ENCODE measurements at regions not wholly inside any gene's neighbourhood (a gene's known extent, or its start where the extent isn't known, plus 50 kb on each side); places are given as distances from the start of the nearest gene placed in this dataset.

DNA sequence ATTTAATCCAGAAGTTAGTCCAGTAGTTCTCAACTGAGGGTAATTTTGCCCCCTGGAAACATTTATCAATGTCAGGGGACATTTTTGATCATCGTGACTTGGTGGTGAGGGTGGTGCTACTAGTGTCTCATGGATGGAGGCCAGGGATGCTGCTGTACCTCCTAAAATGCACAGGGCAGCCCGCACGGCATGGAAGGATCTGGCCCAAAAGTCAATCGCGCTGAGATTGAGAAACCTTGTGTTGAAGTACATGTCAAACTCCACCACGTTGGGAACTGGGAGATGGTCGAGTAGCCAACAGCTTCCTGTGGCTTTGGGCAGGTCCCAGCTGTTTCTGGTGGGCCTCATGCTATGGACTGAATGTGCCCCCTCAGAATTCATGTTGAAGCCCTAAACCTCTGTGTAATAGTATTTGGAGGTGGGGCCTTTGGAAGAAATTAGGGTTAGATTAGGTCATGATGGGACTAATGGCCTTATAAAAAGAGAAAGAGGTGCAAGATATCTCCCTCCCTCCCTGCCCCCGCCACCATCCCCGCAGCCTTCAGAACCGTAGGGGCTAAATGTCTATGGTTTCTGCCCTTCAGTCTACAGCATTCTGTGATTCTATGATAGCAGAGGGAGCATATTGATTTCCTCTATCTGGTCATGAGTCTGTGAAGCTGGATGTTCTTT is 259.7 kb downstream of the MYCN start:
- no peak for TF ChIP-seq RCOR1 (IDR thresholded peaks at IDR 0.05; ENCODE audit: insufficient replicate concordance, low read length)
- TF ChIP-seq, protein P1, sequence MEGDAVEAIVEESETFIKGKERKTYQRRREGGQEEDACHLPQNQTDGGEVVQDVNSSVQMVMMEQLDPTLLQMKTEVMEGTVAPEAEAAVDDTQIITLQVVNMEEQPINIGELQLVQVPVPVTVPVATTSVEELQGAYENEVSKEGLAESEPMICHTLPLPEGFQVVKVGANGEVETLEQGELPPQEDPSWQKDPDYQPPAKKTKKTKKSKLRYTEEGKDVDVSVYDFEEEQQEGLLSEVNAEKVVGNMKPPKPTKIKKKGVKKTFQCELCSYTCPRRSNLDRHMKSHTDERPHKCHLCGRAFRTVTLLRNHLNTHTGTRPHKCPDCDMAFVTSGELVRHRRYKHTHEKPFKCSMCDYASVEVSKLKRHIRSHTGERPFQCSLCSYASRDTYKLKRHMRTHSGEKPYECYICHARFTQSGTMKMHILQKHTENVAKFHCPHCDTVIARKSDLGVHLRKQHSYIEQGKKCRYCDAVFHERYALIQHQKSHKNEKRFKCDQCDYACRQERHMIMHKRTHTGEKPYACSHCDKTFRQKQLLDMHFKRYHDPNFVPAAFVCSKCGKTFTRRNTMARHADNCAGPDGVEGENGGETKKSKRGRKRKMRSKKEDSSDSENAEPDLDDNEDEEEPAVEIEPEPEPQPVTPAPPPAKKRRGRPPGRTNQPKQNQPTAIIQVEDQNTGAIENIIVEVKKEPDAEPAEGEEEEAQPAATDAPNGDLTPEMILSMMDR (conservative IDR thresholded peaks at IDR 0.05; ENCODE audit: low read depth, low read length) = no peak
- no peak for TF ChIP-seq CHD1 (IDR thresholded peaks at IDR 0.05; ENCODE audit: low read depth, low read length)
- TF ChIP-seq RFX5 (IDR thresholded peaks at IDR 0.05; ENCODE audit: low read depth, low read length) = no peak
- TF ChIP-seq RAD21 (IDR thresholded peaks at IDR 0.05; ENCODE audit: low read length) = no peak
- TF ChIP-seq MAZ (IDR thresholded peaks at IDR 0.05; ENCODE audit: borderline replicate concordance, low read depth, low read length) = no peak
- TF ChIP-seq, protein P2, sequence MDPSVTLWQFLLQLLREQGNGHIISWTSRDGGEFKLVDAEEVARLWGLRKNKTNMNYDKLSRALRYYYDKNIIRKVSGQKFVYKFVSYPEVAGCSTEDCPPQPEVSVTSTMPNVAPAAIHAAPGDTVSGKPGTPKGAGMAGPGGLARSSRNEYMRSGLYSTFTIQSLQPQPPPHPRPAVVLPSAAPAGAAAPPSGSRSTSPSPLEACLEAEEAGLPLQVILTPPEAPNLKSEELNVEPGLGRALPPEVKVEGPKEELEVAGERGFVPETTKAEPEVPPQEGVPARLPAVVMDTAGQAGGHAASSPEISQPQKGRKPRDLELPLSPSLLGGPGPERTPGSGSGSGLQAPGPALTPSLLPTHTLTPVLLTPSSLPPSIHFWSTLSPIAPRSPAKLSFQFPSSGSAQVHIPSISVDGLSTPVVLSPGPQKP (IDR thresholded peaks at IDR 0.05; ENCODE audit: borderline replicate concordance, low read depth, low read length) = no peak
- no peak for TF ChIP-seq POLR2A (IDR thresholded peaks at IDR 0.05; ENCODE audit: low read depth, low read length)
- no peak for TF ChIP-seq MAFK (IDR thresholded peaks at IDR 0.05; ENCODE audit: low read depth, low read length)

Data from IMR-90 (cell line).